Neural cell (in vitro differentiated cells): ENCODE measurements at regions not wholly inside any gene's neighbourhood (a gene's known extent, or its start where the extent isn't known, plus 50 kb on each side); places are given as distances from the start of the nearest gene placed in this dataset.

ENCODE experiments used
- H2AFZ ChIP-seq: fragments of 200-600, 300-800 bp; sonication (generic), shearing (Covaris generic); 2 replicates; pipeline ENCODE4 v1.6.0; 2014; ENCODE audit warnings: low read depth, mild to moderate bottlenecking, antibody characterized with exemption, low read length, moderate library complexity
- H3F3A ChIP-seq: fragments of 200-600 bp; shearing (Covaris generic); 2 replicates; pipeline ENCODE4 v1.6.1; 2016; ENCODE audit warnings: mild to moderate bottlenecking, moderate library complexity, mixed read lengths, antibody characterized with exemption, low read length; ENCODE audit not compliant: insufficient read depth, poor library complexity, severe bottlenecking
- H3K27ac ChIP-seq: fragments of 200-600, 300-800 bp; sonication (generic), shearing (Covaris generic); 2 replicates; pipeline ENCODE4 v1.5.1; 2014; ENCODE audit warnings: mild to moderate bottlenecking, low read length, moderate library complexity
- H3K27me3 ChIP-seq: fragments of 300-800, 200-600 bp; sonication (generic), shearing (Covaris generic); 2 replicates; pipeline ENCODE4 v1.6.0; 2014; ENCODE audit warnings: mild to moderate bottlenecking, low read depth, low read length, moderate library complexity; ENCODE audit not compliant: insufficient read depth
- H3K36me3 ChIP-seq: fragments of 300-800, 200-600 bp; sonication (generic), shearing (Covaris generic); 2 replicates; pipeline ENCODE4 v1.5.1; 2014; ENCODE audit warnings: mild to moderate bottlenecking, antibody characterized with exemption, low read length, moderate library complexity; ENCODE audit not compliant: insufficient read depth
- H3K4me2 ChIP-seq: fragments of 300-800, 200-600 bp; sonication (generic), shearing (Covaris generic); 2 replicates; pipeline ENCODE4 v1.6.0; 2014; ENCODE audit warnings: mild to moderate bottlenecking, low read length
- H3K4me3 ChIP-seq: fragments of 300-800, 200-600 bp; sonication (generic), shearing (Covaris generic); 2 replicates; pipeline ENCODE4 v1.5.1; 2014; ENCODE audit warnings: mild to moderate bottlenecking, low read length, moderate library complexity
- H3K79me2 ChIP-seq: fragments of 200-600 bp; shearing (Covaris generic); replicated peaks from 2 replicates; pipeline ENCODE4 v1.6.0; 2014; ENCODE audit warnings: mild to moderate bottlenecking, low read length, moderate library complexity; ENCODE audit not compliant: insufficient read depth
- H3K9ac ChIP-seq: fragments of 300-800, 200-600 bp; sonication (generic), shearing (Covaris generic); 2 replicates; pipeline ENCODE4 v1.6.1; 2016; ENCODE audit warnings: mild to moderate bottlenecking, low read length, mixed read lengths
- H3K9me2 ChIP-seq: fragments of 200-600 bp; shearing (Covaris generic); 2 replicates; pipeline ENCODE4 v1.6.1; 2016; ENCODE audit warnings: mild to moderate bottlenecking, low read length, mixed read lengths; ENCODE audit not compliant: insufficient read depth
- H3K9me3 ChIP-seq: fragments of 200-600, 300-800 bp; sonication (generic), shearing (Covaris generic); 2 replicates; pipeline ENCODE4 v1.6.1; 2016; ENCODE audit warnings: mild to moderate bottlenecking, mixed run types, low read length, moderate library complexity, mixed read lengths
- H4K20me1 ChIP-seq: fragments of 200-600 bp; shearing (Covaris generic); 2 replicates; pipeline ENCODE4 v1.6.1; 2016; ENCODE audit warnings: mild to moderate bottlenecking, mixed run types; ENCODE audit not compliant: insufficient read depth
- CTCF ChIP-seq: fragments of 450-650 bp; IDR thresholded peaks from 2 replicates; pipeline ENCODE4 v1.5.1; 2014; ENCODE audit warnings: antibody characterized with exemption, mild to moderate bottlenecking, moderate library complexity; ENCODE audit not compliant: poor library complexity, severe bottlenecking
- EP300 ChIP-seq: fragments of 450-650 bp; conservative IDR thresholded peaks from 2 replicates; pipeline ENCODE4 v1.6.1; 2014; ENCODE audit warnings: antibody characterized with exemption, mild to moderate bottlenecking, moderate library complexity; ENCODE audit not compliant: poor library complexity, severe bottlenecking
- EZH2 ChIP-seq: fragments of 200-600, 300-800 bp; shearing (Covaris generic), sonication (generic); IDR thresholded peaks from 2 replicates; pipeline ENCODE4 v1.6.1; 2014; ENCODE audit warnings: antibody characterized with exemption, low read length, borderline replicate concordance, mild to moderate bottlenecking; ENCODE audit not compliant: insufficient read depth, poor library complexity, severe bottlenecking
- MXI1 ChIP-seq: fragments of 450-650 bp; conservative IDR thresholded peaks from 2 replicates; pipeline ENCODE4 v1.6.1; 2014; ENCODE audit warnings: antibody characterized with exemption, mild to moderate bottlenecking; ENCODE audit not compliant: poor library complexity, severe bottlenecking
- POLR2AphosphoS5 ChIP-seq: IDR thresholded peaks from 2 replicates; pipeline ENCODE4 v1.6.1; 2012
- RAD21 ChIP-seq: fragments of 450-650 bp; conservative IDR thresholded peaks from 2 replicates; pipeline ENCODE4 v1.6.1; 2014; ENCODE audit warnings: antibody characterized with exemption, mild to moderate bottlenecking, moderate library complexity
- REST ChIP-seq: IDR thresholded peaks from 2 replicates; pipeline ENCODE4 v1.6.1; 2012; ENCODE audit warnings: borderline replicate concordance
- SMC3 ChIP-seq: fragments of 450-650 bp; conservative IDR thresholded peaks from 2 replicates; pipeline ENCODE4 v1.6.1; 2014; ENCODE audit warnings: antibody characterized with exemption, mild to moderate bottlenecking, moderate library complexity; ENCODE audit not compliant: poor library complexity
- TAF1 ChIP-seq: IDR thresholded peaks from 2 replicates; pipeline ENCODE4 v1.6.1; 2012; ENCODE audit warnings: low read depth

GRCh38 chr6:125477156-125477555, 175.4 kb upstream of the HDDC2 start:
- no peaks in the 10 kb centered on the region for H3K27me3 ChIP-seq
- H3K36me3 ChIP-seq = no peaks in the 10 kb centered on the region
- H3K79me2 ChIP-seq = no peaks in the 10 kb centered on the region
- H3K4me3 ChIP-seq = no peak overlapping the region
- no peak overlapping the region for H3K27ac ChIP-seq
- H3K9me3 ChIP-seq = no peaks in the 10 kb centered on the region
- H4K20me1 ChIP-seq = no peaks in the 10 kb centered on the region
- H2AFZ ChIP-seq = no peak overlapping the region
- no peaks in the 10 kb centered on the region for H3K9me2 ChIP-seq
- H3K9ac ChIP-seq = no peak overlapping the region
- H3K4me2 ChIP-seq = no peak overlapping the region
- TF ChIP-seq SMC3 (no peak), CTCF (no peak), TAF1 (no peak), MXI1 (no peak), RAD21 (no peak), EP300 (no peak), REST (no peak), POLR2AphosphoS5 (no peak), EZH2 (no peak)
- H3F3A ChIP-seq = no peaks in the 10 kb centered on the region

DNA sequence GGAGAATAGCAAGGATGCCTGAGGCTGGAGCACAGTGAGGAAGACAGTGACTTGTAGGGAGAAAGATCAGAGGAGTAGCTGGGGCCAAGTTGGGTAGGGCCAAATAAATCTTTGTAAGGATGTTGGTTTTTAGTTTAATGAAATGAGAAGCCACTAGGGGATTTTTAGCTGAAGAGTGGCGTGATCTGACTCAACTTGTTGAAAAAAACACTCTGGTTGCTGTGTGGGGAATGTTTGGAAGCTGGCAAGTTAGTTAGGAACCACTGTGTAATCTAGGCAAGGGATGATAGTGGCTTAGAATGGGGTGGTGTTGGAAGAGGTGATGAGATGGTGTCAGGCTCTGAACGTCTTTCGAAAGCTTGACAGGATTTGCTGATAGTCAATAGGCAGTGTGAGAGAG, 176.1 kb upstream of the HDDC2 start:
- Histone ChIP-seq H4K20me1 (no peaks in the 10 kb centered on the region), H3K27me3 (no peaks in the 10 kb centered on the region), H3K4me3 (no peak overlapping the region), H3K4me2 (no peak overlapping the region), H3K27ac (no peak overlapping the region), H3K9me3 (no peaks in the 10 kb centered on the region), H3K79me2 (no peaks in the 10 kb centered on the region), H3K36me3 (no peaks in the 10 kb centered on the region), H3K9me2 (no peaks in the 10 kb centered on the region), H2AFZ (no peak overlapping the region), H3F3A (no peaks in the 10 kb centered on the region), H3K9ac (no peak overlapping the region)
- TF ChIP-seq REST (no peak), POLR2AphosphoS5 (no peak), CTCF (no peak)
